CD4-positive, alpha-beta T cell treated with Interleukin-15 for 1 hour (primary cell): ENCODE measurements at regions not wholly inside any gene's neighbourhood (a gene's known extent, or its start where the extent isn't known, plus 50 kb on each side); places are given as distances from the start of the nearest gene placed in this dataset.
"Not testable (repeated sequence)": the region's sequence is repeated elsewhere in the genome, so short reads cannot be mapped to it uniquely, and the experiment has no call there.

Source experiments
- DNase-seq: peaks from one replicate; pipeline ENCODE4 v3.0.0-alpha.2; 2020

DNA sequence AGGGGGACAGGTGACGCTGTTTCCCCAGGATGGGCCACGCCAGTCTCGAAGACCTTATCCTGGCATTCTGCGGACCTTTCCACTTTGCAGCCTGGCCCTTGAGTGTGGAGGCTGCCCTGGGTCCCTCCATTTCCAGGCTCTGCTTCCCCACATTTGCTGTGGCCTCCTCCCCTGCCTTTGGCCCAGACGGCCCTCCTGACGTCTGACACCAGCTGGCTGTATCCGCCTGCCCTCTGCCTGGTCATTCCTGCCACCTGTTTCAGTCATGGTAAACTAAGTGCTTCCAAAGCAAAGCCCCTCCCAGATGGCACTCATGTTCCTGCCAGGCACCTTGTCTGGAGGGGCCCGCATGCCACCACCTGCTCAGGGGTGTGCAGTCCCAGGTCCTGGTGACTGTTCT is 95.1 kb downstream of the ASB1 start:
- DNase-seq = no peak

DNA sequence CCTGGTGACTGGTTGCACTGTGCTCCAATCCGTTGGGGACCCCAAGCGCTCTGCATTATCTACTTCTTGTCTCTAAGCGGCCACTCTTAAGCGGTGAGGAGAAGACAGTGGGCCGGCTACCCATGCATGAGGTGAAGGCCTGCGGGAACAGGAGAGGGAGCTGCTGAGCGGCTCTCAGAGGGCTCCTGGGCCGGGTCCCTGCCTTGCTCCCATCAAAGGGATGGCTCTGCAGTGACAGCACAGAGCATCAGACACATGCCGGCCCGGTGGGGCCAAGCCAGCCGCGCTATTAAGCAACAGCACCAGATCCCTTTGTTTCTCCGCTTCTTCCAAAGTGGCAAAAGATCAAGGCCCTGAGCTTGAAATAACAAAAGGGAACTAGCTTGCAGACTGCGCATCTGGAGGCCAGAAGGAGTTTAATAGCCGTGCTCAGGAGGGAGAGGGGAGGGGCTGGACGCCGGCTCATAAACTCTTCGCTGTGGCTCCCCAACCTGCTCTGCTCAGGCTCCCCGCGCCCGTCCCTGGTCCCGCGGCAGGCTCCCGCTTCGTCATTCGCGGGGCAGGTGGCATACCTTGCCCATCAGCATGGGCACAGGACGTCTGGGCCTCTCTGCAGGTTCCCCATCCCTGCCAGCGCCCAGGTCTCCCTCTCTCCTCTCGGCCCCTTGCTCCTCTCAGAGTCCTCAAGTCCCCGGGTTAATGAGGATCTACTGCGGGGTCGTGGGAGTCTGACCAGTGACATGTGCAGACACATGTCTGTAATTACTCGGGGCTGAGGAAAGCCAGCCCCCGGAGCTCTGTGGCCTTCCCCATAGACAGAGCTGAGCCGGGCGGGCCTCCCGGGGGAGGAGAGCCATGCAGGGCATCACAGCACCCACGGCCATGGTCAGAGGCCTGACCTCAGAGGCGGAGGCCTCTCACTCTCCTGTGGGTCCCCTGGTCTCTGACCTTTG is 96.7 kb downstream of the ASB1 start:
- no peak for DNase-seq

DNA sequence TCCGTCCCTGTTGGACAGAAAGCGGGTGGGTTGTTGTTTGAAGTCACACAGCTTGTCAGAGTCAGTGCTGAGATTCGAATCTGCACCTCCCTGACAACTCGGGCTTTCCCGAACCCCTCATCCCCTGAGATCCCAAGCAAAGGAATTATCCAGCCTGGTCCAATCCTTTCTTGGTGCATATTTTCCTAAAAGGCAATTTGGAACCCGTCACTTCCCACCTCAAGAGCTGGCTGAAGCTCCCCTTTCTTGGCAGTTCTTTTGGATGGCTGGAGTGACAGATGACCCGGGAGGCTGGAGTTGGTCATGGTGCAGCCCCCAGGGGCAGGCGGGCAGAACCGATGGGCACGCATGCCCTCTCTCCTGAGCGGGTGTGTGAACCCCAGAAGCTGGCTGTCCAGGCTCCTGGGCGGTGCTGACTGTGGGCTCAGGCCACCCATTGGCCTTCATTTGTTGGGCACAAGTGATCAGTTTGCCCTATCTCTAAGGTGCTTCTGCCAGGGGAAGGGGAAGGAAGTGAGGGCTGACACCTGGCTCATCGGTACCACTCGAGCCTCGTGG is 97.8 kb downstream of the ASB1 start:
- no peak for DNase-seq

DNA sequence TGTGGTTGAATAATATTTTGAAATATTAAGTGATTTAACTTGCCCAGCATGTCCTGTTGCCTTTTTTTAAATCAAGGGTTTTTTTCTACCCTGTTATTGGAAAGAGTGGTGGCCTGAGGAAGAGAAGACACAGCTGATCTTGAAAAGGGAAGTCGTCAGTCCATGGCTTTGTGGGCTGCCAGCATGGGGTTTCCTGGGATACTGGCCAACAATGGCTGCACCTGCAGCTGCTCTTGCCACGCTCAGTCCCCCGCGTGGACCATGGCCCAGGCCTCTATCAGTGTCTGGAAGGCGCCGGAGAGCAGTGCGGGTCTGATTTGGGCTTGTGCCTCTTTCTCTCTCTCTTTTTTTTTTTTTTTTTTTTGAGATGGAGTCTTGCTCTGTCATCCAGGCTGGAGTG is 99.3 kb downstream of the ASB1 start:
- DNase-seq = no peak

DNA sequence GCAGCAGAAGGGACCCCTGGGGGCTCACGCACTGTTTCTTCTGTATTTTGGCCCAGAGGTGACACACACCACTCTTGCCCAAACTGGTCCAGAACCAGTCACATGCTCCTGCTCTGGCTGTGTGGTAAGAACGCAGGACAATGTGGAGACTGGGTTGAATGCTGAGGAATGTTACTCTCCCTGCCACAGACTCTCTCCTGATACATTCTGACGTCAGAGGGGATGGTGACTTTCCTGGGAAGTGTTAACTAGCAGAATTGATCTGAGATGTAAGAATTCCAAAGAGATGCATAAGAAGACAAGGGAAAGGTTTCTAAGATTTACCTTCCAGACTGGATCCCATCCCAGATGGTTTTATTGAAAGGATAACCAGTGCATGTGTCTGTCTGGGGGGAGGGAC is 100.8 kb downstream of the ASB1 start:
- DNase-seq = no peak

DNA sequence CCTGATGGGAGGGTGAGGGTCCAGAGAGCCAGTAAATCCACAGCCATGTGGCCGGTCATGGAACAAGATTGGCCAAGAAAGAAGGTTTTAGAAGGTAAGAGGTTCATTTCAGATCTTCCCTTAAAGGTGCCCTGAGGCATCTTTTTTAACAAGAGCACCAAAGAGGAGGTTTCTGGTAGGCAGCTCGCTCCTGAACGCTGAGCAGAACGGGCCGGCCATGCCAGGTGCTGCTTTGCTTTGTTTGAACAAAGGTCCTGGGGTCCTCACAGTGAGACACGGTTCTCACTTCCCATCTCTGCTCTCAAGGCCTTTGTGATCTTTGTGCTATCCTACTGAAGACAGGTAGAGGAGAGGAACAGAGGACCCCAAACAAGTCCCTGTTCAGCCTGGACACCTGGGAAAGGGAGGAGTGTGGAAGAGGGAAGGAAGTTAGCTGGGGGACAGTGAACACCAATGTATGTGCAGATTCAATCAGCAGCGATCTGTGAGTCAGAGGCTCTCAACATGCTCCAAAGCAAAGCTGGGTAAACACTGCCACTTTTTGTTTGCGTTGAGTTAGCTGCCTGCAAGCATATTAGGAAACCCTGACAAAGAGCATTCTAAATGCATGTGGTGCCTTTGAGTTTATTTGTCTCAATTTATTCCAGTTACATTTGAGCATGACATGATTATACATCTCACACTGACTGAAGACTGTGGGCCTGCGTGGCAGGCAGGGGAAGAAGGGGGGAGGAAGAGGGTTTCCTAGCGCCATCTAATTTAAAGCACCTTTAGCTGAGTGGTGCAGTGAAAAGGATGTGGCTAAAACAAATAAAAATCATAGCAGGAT is 102.4 kb downstream of the ASB1 start:
- no peak for DNase-seq

DNA sequence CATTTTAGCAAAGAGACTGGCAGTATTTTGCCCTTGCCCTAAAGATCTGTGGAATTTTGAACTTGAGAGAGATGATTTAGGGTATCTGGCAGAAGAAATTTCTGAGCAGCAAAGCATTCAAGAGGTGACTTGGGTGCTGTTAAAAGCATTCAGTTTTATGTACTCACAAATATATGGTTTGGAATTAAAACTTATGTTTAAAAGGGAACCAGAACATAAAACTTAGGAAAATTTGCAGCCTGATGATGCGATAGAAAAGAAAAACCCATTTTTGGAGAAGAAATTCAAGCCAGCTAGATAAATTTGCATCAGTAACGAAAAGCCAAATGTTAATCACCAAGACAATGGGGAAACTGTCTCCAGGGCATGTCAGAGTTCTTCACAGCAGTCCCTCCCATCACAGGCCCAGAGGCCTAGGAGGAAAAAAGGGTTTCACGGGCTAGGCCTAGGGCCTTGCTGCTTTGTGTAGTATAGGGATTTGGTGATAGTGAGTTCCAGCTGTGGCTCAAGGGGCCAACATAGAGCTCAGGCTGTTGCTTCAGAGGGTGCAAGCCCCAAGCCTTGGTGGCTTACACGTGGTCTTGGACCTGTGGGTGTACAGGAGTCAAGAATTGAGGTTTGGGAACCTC is 104.4 kb downstream of the ASB1 start:
- not testable (repeated sequence) for DNase-seq

DNA sequence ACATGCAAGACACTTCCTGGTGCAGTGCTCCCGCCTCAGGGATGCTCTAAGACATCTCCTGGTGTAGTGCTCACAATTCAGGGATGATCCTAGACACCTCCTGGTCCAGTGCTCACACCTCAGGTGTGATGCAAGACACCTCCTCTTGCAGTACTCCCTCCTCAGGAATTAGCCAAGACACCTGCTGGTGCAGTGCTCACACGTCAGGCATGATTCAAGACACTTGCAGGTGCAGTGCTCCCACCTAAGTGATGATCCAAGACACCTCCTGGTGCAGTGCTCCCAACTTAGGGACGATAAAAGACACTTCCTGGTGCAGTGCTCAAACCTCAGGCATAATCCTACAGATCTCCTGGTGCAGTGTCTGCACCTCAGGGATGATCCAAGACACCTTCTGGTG is 117.0 kb downstream of the ASB1 start:
- DNase-seq = not testable (repeated sequence)

DNA sequence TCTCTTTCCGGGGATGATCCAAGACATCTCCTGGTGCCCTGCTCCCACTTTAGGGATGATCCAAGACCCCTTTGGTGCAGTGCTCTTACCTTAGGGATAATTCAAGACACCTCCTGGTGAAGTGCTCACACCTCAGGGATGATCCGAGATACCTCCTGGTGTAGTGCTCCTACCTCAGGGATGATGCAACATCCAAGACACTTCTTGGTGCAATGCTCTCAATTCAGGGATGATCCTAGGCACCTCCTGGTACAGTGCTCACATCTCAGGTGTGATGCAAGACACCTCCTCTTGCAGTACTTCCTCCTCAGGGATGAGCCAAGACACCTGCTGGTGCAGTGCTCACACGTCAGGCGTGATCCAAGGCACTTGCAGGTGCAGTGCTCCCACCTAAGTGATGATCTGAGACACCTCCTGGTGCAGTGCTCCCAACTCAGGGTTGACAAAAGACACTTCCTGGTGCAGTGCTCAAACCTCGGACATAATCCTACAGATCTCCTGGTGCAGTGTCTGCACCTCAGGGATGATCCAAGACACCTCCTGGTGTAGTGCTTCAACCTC is 122.3 kb downstream of the ASB1 start:
- no peak for DNase-seq

DNA sequence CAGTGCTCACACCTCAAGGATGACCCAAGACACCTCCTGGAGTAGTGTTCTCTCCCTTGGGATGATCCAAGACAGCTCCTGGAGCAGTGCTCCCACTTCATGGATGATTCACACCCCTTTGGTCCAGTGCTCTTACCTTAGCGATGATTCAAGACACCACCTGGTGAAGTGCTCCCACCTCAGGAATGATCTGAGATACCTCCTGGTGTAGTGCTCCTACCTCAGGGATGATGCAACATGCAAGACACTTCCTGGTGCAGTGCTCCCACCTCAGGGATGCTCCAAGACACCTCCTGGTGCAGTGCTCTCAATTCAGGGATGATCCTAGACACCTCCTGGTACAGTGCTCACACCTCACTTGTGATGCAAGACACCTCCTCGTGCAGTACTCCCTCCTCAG is 123.1 kb downstream of the ASB1 start:
- DNase-seq = no peak

DNA sequence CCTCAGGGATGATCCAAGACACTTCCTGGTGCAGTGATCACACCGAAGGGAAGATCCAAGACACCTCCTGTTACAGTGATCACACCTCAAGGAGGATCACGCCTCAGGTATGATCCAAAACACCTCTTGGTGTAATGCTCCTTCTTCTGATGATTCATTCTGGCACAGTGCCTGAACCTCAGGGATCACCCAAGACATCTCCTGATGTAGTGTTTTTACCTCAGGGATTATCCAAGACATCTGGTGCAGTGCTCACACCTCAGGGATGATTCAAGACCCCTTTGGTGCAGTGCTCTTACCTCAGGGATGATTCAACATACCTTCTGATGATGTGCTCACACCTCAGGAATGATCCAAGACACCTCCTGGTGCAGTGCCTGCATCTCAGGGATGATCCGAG is 124.4 kb downstream of the ASB1 start:
- DNase-seq = no peak

DNA sequence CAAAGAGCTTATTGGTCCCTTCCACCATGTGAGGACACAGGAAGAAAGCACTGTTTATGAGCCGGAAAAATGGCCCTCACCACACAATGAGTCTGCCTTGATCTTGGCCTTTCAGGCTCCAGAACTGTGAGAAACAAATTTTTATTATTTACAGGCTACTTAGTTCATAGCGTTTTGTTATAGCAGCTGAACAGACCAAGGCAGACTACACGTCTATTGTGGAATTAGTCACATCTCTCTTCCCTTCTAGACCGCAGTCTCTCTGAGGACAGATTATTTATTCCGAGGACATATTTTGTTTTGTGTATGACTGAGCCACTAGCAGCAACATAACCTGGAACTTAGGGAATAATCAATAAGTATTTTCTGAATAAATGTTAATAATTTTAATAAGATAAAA is 125.5 kb downstream of the ASB1 start:
- DNase-seq = no peak

DNA sequence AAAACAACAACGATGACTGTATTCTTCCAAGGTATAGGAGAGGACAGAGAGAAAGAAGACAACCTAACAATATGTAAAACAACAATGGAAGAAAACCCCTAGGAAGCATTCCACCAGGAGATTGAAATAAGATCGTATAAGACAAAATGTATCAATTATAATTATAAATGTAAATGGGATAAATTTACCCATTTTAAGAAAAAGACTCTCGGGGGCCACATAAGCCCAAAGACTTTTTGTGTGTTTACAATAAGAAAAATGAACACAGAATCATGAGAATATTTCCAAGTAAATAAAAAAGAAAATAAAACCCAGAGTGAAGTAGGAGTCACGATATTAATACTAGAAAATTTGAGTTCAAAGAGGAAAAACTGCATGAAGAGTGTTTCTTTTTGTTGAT is 126.4 kb downstream of the ASB1 start:
- DNase-seq = no peak

DNA sequence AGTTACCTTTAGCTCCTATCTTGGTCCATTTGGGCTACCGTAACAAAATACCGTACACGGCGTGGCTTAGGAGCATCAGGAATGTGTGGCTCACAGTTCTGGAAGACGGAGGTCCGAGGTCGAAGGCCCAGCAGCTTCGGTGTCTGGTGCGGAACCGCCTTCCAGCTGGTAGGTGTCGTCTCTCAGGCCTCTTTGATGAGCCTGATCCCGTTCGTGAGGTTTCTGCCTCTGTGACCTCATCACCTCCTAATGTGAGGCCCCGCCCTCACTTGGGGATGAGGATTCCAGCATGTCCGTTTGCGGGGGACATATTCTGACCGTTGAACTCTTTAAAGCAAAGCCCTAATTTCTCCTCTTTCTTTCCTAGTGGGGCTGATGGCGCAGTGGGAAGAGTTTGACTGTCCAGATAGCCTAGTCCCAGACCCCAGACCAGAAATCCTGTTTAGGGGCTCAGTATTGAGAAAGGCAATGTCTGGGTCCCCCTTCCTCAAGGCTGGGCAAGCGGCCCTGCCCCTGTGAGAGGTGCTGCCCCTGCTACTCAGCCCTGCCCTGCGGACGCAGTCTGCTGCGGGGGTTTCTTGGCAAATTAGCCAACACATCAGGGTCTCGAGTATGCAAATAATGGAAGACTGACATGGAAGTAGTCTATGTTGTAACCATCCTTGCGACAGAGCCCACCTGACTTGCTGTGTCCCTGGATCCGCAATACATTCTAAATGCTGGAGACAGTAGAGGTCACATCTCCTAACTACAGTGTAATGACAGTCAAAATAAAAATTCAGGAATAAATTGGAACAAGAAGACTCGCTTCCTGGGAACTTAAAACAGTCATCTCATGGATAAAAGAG is 128.0 kb downstream of the ASB1 start:
- no peak for DNase-seq

DNA sequence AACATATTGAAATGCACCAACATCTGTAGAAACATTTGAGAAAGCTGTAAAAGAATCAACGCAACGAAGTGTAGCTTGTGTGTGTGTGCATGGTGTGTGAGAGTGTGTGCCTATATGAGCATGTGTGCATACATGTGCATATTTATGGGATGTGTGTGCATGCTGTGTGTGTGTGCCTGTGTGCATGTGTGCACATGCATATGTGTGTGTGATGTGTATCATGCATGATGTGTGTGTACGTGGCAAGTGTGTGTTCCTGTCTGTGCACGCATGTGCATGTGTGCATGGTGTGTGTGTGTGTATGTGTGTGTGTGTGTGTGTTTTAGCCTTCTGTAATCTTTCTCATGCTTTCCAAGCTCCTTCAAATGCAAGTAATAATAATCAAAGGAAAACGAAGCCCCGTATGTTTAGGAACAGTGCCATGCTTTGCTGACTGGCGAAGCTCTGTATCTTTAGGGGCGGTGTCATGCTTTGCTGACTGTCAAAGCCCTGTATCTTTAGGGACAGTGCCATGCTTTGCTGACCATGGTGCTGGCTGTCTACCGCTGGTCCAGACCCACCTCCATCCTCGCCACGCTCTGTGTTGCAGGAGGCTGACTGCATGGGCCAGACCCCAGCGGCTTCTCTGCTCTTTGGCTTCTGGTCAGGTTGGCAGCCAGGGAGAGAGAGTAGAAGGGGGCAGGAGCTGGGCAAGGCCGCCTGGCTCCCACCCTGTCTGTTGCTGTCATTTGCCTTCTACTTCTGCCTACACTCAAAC is 129.2 kb downstream of the ASB1 start:
- DNase-seq = no peak

DNA sequence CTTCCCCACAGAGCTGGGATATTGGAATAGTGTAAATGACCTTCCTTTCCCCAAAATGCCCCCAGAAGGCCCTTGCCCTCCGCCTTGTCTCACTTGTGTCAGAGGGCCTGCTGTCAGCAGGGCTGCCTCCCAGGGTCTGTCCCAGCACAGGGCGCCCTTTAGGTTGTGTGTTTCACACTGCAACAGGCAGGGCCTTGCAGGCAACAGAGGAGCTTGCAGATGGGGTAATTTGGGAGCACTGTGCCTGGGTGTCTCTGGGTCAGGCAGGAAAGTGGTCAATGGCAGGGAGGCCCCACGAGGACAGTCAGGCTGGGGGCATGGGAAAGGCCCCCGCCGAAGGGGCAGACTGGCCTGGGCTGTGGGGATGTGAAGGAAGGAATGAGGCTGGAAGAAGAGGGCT is 130.7 kb downstream of the ASB1 start:
- DNase-seq = no peak

DNA sequence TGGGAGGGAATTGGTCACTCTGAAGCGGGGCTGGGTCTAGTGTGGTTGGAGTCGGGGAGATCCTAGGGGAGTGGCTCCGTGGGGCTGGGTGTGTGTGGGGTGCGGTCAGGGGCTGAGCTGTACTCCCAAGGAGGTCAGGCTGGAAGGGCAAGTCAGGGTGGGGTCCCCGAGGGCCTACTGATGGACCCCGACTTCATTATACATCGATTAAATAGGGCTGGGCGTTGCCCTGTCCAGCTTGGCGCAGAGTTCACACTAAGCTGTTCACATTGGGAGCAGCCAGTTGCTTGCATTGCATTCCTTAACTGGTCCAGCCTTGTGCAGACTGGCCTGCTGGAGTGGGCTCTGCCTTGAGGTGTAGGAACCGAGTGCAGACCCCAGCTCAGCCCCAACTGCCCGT is 131.2 kb downstream of the ASB1 start:
- no peak for DNase-seq

DNA sequence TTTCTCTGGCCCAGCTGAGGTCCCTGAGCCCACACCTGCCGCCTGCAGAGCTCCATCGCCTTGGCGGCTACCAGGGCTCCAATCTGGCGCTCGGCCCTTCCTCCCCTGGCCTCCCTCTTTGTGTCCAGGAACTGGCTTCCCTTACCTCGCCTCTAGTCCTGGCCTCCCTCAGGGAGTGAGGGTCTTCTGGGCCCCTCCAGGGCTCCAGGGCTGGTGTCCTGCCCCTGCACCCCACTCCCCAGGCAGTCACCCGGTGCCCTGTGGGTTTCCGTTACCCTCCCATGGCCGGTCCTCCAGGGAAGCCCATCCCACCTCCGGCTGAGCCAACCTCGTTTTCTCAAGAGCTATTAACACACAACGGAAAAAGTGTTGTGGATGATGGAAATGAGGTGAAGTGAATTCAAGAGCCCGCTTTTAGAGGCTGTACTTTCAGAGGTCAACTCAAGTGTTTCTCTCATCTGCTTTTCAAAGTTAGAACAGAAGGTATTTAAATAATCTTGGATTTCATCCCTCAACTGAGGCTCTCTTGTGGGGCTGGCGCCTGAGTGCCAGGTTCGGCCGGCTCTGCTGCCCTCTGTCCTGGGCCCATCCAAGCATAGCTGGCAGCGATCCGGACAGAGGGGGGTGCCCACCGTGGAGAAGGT is 131.9 kb downstream of the ASB1 start:
- DNase-seq = no peak

DNA sequence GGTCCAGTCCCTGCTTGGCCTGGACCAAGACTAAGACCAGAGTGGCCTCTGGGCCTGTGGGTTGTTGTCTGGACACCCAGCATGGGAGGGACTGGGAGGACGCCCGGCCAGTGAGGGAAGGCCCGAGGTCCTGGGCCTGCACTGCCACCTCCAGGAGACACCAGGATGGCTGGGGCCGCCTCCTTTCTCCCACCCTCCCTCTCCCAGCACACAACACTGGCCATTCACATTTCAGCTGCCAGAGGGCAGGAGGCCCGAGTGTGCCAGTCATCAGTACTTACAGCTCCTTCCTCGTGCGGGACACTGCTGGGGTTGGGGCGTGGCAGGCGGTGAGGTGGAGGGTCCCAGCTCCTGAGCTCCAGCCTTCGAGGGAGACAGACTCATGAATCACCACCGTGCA is 133.5 kb downstream of the ASB1 start:
- no peak for DNase-seq

DNA sequence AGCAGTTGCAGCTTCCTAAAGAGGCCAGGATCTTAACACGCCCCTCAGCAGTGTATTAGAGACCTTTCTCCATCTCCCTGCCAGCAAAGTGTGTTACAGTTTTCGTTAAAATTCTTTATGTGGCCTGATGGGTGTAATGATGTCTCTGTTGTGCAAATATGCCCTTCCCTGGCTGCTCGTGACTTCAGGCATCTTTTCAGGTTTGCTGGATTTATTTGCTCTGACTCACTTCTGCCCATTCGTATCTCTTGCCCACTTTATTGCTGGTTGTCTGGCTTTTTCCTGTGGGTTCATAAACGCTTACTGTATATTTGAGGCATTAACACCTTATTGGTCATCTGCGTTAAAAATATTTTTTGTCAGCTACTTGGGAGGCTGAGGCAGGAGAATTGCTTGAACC is 134.5 kb downstream of the ASB1 start:
- no peak for DNase-seq

DNA sequence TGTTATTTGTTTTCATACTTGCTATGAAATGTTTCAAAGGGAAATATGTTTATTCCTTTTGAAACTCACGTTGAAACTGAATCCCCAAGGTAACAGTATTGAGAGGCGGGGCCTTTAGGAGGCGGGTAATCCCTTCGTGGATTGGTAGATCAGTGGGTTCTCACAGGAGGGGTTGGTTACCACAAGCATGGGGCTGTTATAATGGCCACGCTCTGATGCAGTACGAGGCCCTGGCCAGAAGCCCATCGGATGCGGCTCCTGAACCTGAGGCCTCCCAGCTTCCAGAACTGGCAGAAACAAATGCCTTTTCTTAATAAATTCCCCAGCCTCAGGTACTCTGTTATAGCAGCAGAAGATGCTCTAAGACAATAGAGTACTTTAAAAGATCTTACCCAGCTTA is 135.7 kb downstream of the ASB1 start:
- DNase-seq = no peak
